BJ (cell line): ENCODE measurements at regions not wholly inside any gene's neighbourhood (a gene's known extent, or its start where the extent isn't known, plus 50 kb on each side); places are given as distances from the start of the nearest gene placed in this dataset.

Experiments
- CTCF ChIA-PET: fragments of 350-600 bp; formaldehyde crosslinking; extraction: SDS; loops from one replicate; lab custom pipeline; 2021; ENCODE audit warnings: antibody characterized with exemption, inconsistent platforms; lab: Yijun Ruan, JAX
- POLR2A ChIA-PET: fragments of 300-600 bp; sonication (Branson Sonifier 250); formaldehyde crosslinking; extraction: SDS; loops from one replicate; lab custom pipeline; 2021; ENCODE audit warnings: antibody characterized with exemption; lab: Charles Lee
- DNase-seq: peaks from one replicate; pipeline ENCODE4 v3.0.0-alpha.2; 2011; ENCODE audit warnings: low read depth
- H3K27me3 ChIP-seq: 2 replicates; pipeline ENCODE4 v1.6.0; 2011; ENCODE audit warnings: low read length; ENCODE audit not compliant: control insufficient read depth, insufficient read depth
- H3K36me3 ChIP-seq: 2 replicates; pipeline ENCODE4 v1.5.1; 2011; ENCODE audit warnings: low read length; ENCODE audit not compliant: control insufficient read depth, insufficient read depth
- H3K4me3 ChIP-seq: 2 replicates; pipeline ENCODE4 v1.5.1; 2011; ENCODE audit warnings: low read depth, mild to moderate bottlenecking, control low read depth, low read length
- CTCF ChIP-seq: IDR thresholded peaks from 2 replicates; pipeline ENCODE4 v1.5.1; 2011; ENCODE audit warnings: low read depth, mild to moderate bottlenecking, control low read depth, inconsistent platforms, low read length, moderate library complexity; ENCODE audit not compliant: insufficient read depth

- Histone ChIP-seq H3K36me3 (no peaks in the 10 kb centered on the region), H3K27me3 (no peaks in the 10 kb centered on the region), H3K4me3 (no peak overlapping the region)
- no peak for DNase-seq
- no peak for TF ChIP-seq CTCF
- CTCF ChIA-PET, result no interaction called here
- POLR2A ChIA-PET, result no interaction called here
Measured at GRCh38 chr21:40929833-40930232, 82.9 kb upstream of the DSCAM start.

- no peaks in the 10 kb centered on the region for H3K36me3 ChIP-seq
- H3K27me3 ChIP-seq, result no peaks in the 10 kb centered on the region
- no peak for TF ChIP-seq CTCF
- no peak overlapping the region for H3K4me3 ChIP-seq
- POLR2A ChIA-PET, result no interaction called here
- CTCF ChIA-PET, result no interaction called here
- DNase-seq, result no peak
Measured at GRCh38 chr21:40931197-40931596, 84.2 kb upstream of the DSCAM start.

- H3K27me3 ChIP-seq, result no peaks in the 10 kb centered on the region
- ChIA-PET POLR2A (no interaction called here), CTCF (no interaction called here)
- DNase-seq, result no peak
- TF ChIP-seq CTCF, result no peak
- no peaks in the 10 kb centered on the region for H3K36me3 ChIP-seq
- no peak overlapping the region for H3K4me3 ChIP-seq
Measured at GRCh38 chr21:40936178-40936577, 89.2 kb upstream of the DSCAM start.

GRCh38 chr21:40936771-40937261 lies 89.9 kb upstream of the DSCAM start:
- POLR2A ChIA-PET, result no interaction called here

GRCh38 chr21:40938078-40938477 lies 91.1 kb upstream of the DSCAM start:
- no peak for DNase-seq
- no peak for TF ChIP-seq CTCF
- POLR2A ChIA-PET, result no interaction called here
- Histone ChIP-seq H3K36me3 (no peaks in the 10 kb centered on the region), H3K27me3 (no peaks in the 10 kb centered on the region), H3K4me3 (no peak overlapping the region)
- CTCF ChIA-PET, result no interaction called here

More at GRCh38 chr21:40936771-40937261, 89.9 kb upstream of the DSCAM start:
- Histone ChIP-seq H3K36me3 (no peaks in the 10 kb centered on the region), H3K4me3 (no peak overlapping the region), H3K27me3 (no peaks in the 10 kb centered on the region)
- CTCF ChIA-PET, result no interaction called here
- TF ChIP-seq CTCF, result no peak
- DNase-seq, result no peak
